OCI-LY7 (cell line): ENCODE measurements at regions not wholly inside any gene's neighbourhood (a gene's known extent, or its start where the extent isn't known, plus 50 kb on each side); places are given as distances from the start of the nearest gene placed in this dataset.

Experiments
- BruUV-seq: library from RNA; stranded (reverse); fragments of 400-500 nt; replicated peaks from 2 replicates; lab custom pipeline; 2021; lab: Mats Ljungman, UMichigan
- CTCF ChIA-PET: fragments of 300-600 bp; sonication (Branson Sonifier 250); formaldehyde crosslinking; loops from one replicate; lab custom pipeline; 2022; ENCODE audit warnings: antibody characterized with exemption; ENCODE audit not compliant: unreplicated experiment; lab: Charles Lee
- POLR2A ChIA-PET: fragments of 300-600 bp; sonication (Branson Sonifier 250); formaldehyde crosslinking; loops from one replicate; lab custom pipeline; 2022; ENCODE audit warnings: antibody characterized with exemption; lab: Charles Lee
- DNase-seq: peaks from one replicate; pipeline ENCODE4 v3.0.0-alpha.2; 2015; ENCODE audit warnings: low spot score
- H2AFZ ChIP-seq: fragments of 200-600 bp; sonication (generic), shearing (Covaris generic); 2 replicates; pipeline ENCODE4 v1.6.1; 2014; ENCODE audit warnings: mild to moderate bottlenecking, antibody characterized with exemption, low read length, moderate library complexity
- H3K27ac ChIP-seq: fragments of 200-600 bp; sonication (generic); 2 replicates; pipeline ENCODE4 v1.5.1; 2014; ENCODE audit warnings: mixed run types, low read depth, mild to moderate bottlenecking, moderate library complexity, low read length, inconsistent platforms; ENCODE audit not compliant: poor library complexity, severe bottlenecking
- H3K36me3 ChIP-seq: fragments of 200-600 bp; sonication (generic); 2 replicates; pipeline ENCODE4 v1.6.1; 2014; ENCODE audit warnings: mild to moderate bottlenecking, antibody characterized with exemption, low read length, moderate library complexity, mixed read lengths; ENCODE audit not compliant: insufficient read depth
- H3K4me1 ChIP-seq: fragments of 200-600 bp; sonication (generic); 2 replicates; pipeline ENCODE4 v1.5.1; 2014; ENCODE audit warnings: mild to moderate bottlenecking, low read length; ENCODE audit not compliant: insufficient read depth, poor library complexity, severe bottlenecking
- H3K4me2 ChIP-seq: fragments of 200-600 bp; sonication (generic); 2 replicates; pipeline ENCODE4 v1.6.1; 2014; ENCODE audit warnings: mild to moderate bottlenecking, low read length
- H3K4me3 ChIP-seq: fragments of 200-600 bp; sonication (generic); 2 replicates; pipeline ENCODE4 v1.5.1; 2014; ENCODE audit warnings: mild to moderate bottlenecking, low read depth, low read length; ENCODE audit not compliant: poor library complexity, severe bottlenecking
- H3K79me2 ChIP-seq: fragments of 200-600 bp; sonication (generic); 2 replicates; pipeline ENCODE4 v1.6.1; 2016; ENCODE audit warnings: low read depth, mild to moderate bottlenecking, low read length, moderate library complexity, mixed read lengths; ENCODE audit not compliant: insufficient read depth
- H3K9me2 ChIP-seq: fragments of 200-600 bp; sonication (generic); 2 replicates; pipeline ENCODE4 v1.6.1; 2016; ENCODE audit warnings: mild to moderate bottlenecking, low read length, mixed read lengths; ENCODE audit not compliant: insufficient read depth
- H3K9me3 ChIP-seq: fragments of 200-600 bp; sonication (generic); 2 replicates; pipeline ENCODE4 v1.6.1; 2014; ENCODE audit warnings: mild to moderate bottlenecking, mixed run types, low read length, mixed read lengths
- H4K20me1 ChIP-seq: fragments of 200-600 bp; sonication (generic); 2 replicates; pipeline ENCODE4 v1.6.1; 2014; ENCODE audit warnings: mild to moderate bottlenecking, antibody characterized with exemption, low read length, moderate library complexity, mixed read lengths; ENCODE audit not compliant: insufficient read depth
- CTCF ChIP-seq: fragments of 200-600 bp; sonication (generic); conservative IDR thresholded peaks from 2 replicates; pipeline ENCODE4 v1.5.1; 2014; ENCODE audit warnings: mild to moderate bottlenecking, antibody characterized with exemption, low read length, moderate library complexity, mixed read lengths
- EZH2phosphoT487 ChIP-seq: fragments of 200-600 bp; sonication (generic); IDR thresholded peaks from 2 replicates; pipeline ENCODE4 v1.6.1; 2018; ENCODE audit warnings: low read depth, borderline replicate concordance, mild to moderate bottlenecking, mixed run types, antibody characterized with exemption, low read length, moderate library complexity, mixed read lengths
- intact Hi-C: fragments of 100-400 bp; cut with micrococcal nuclease; formaldehyde crosslinking; loops from one replicate; pipeline ENCODE4 v1.10.0; 2022; ENCODE audit not compliant: unreplicated experiment

- H3K4me1 ChIP-seq: no peaks in the 10 kb centered on the region
- H3K27ac ChIP-seq: no peak overlapping the region
- H4K20me1 ChIP-seq: no peaks in the 10 kb centered on the region
- H3K4me2 ChIP-seq: no peak overlapping the region
- H3K4me3 ChIP-seq: no peak overlapping the region
- no peak for DNase-seq
- H3K9me3 ChIP-seq: no peaks in the 10 kb centered on the region
- CTCF ChIA-PET: no interaction called here
- no peaks in the 10 kb centered on the region for H3K36me3 ChIP-seq
- H3K79me2 ChIP-seq: no peaks in the 10 kb centered on the region
- POLR2A ChIA-PET: interaction anchor here (0.9 to 1.0 kb wide), 2 partner anchors 9 to 34 kb away, joined by 3 read pairs; no protein-coding TSS in a partner anchor
- no TSS peak for BruUV-seq
- TF ChIP-seq CTCF (no peak), EZH2phosphoT487 (no peak)
- no peak overlapping the region for H2AFZ ChIP-seq
- no peaks in the 10 kb centered on the region for H3K9me2 ChIP-seq
- intact Hi-C loops: no loop called here
Observed at GRCh38 chr10:111481866-111482265, 405.0 kb downstream of the ADRA2A start.

GRCh38 chr10:111482621-111483216 is 405.9 kb downstream of the ADRA2A start:
- H4K20me1 ChIP-seq: no peaks in the 10 kb centered on the region
- intact Hi-C loops: no loop called here
- H3K27ac ChIP-seq: no peak overlapping the region
- no TSS peak for BruUV-seq
- no peaks in the 10 kb centered on the region for H3K79me2 ChIP-seq
- H3K9me3 ChIP-seq: no peaks in the 10 kb centered on the region
- no peak for TF ChIP-seq EZH2phosphoT487
- TF ChIP-seq CTCF: no peak
- H3K9me2 ChIP-seq: no peaks in the 10 kb centered on the region
- H3K36me3 ChIP-seq: no peaks in the 10 kb centered on the region
- H3K4me3 ChIP-seq: no peak overlapping the region
- no peak for DNase-seq
- ChIA-PET POLR2A (interaction anchor here (0.6 to 1.0 kb wide), 3 partner anchors 9 to 348 kb away, joined by 3 to 4 read pairs (median 3); no protein-coding TSS in a partner anchor), CTCF (no interaction called here)
- no peaks in the 10 kb centered on the region for H3K4me1 ChIP-seq
- no peak overlapping the region for H3K4me2 ChIP-seq
- no peak overlapping the region for H2AFZ ChIP-seq

GRCh38 chr10:111485767-111486166 is 408.9 kb downstream of the ADRA2A start:
- H3K4me3 ChIP-seq: no peak overlapping the region

More at GRCh38 chr10:111485767-111486166, 408.9 kb downstream of the ADRA2A start:
- ChIA-PET CTCF (no interaction called here), POLR2A (interaction anchor here (0.8 kb wide), 1 partner anchor 399 kb away, joined by 5 read pairs; no protein-coding TSS in a partner anchor)
- H3K79me2 ChIP-seq: no peaks in the 10 kb centered on the region
- H3K9me2 ChIP-seq: no peaks in the 10 kb centered on the region
- no peak overlapping the region for H3K4me2 ChIP-seq
- no peak overlapping the region for H3K27ac ChIP-seq
- H3K4me1 ChIP-seq: no peaks in the 10 kb centered on the region
- no TSS peak for BruUV-seq
- H4K20me1 ChIP-seq: no peaks in the 10 kb centered on the region
- peaks cover 8% of the 10 kb centered on the region; the same call in 1 of the 2 replicates for H3K9me3 ChIP-seq
- DNase-seq: no peak
- no peak for TF ChIP-seq EZH2phosphoT487
- TF ChIP-seq CTCF: no peak
- no peaks in the 10 kb centered on the region for H3K36me3 ChIP-seq
- intact Hi-C loops: no loop called here
- no peak overlapping the region for H2AFZ ChIP-seq
